Left cardiac atrium (tissue), 4 donors: ENCODE measurements at regions not wholly inside any gene's neighbourhood (a gene's known extent, or its start where the extent isn't known, plus 50 kb on each side); places are given as distances from the start of the nearest gene placed in this dataset.
"Not testable (repeated sequence)": the region's sequence is repeated elsewhere in the genome, so short reads cannot be mapped to it uniquely, and the experiment has no call there.

Source experiments
- ATAC-seq, 2 donors: fragments of 200-7000 bp; cut with Tn5 transposase; one replicate each; pipeline ENCODE4 v1.9.1; 2020; ENCODE audit warnings: mild to moderate bottlenecking in 2 of 2, moderate library complexity in 2 of 2
- DNase-seq: peaks from one replicate; pipeline ENCODE4 v3.0.0-alpha.2; 2020
- intact Hi-C, 2 donors: fragments of 100-400 bp; cut with DNase I; formaldehyde crosslinking; loops; one replicate each; pipeline versions ENCODE4 v1.14.1 to v1.15.1; 2022 to 2023
- donor health status: DM: no; HTN: yes; CAD: no.
- donor health status: DM: no; HTN: yes; CAD: no; lungs with severe emphysema.
- donor health status: DM: yes; HTN: yes; CAD: no.
- donor health status: Dilated cardiomyopathy.

DNA sequence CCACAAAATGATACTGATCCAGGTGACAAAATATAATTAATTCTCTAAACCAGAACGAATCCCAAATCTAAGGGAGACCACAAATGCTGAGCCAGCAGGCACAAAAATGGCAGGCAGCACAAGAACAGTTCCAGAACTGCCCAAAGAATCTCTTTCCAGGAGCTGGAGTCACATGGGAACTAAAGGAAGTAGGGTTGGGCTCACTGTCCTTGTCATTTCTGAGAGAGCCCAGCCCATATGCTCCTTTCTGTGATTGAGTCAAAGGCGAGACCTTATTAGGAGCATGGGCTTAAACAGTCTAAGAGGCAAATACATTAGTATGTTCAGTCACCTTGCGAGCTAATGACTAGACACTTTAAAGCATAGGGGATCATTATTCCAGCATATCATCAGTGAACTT is 327.6 kb upstream of the ARID1B start:
- intact Hi-C loops = no loop called here
- DNase-seq (no peak), ATAC-seq (no peak)

DNA sequence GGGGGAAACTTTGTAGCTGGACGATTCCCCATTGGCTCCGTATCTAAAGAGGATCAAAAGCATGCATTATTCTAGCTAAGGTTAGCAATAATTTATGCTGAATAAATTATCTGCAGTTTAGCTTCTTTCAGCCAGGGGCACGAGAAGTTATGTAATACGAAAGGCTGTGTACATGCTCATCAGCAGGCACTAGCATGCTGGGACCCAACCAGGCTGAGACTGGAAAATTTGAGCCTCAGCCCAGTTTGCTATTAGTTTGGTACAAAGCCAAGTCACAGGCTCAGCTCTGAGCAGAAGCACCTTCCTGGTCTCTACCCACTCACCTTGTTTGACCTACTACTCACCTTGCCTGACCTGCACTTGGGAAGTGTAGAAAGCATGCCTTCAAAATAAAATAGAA is 328.1 kb upstream of the ARID1B start:
- intact Hi-C loops = no loop called here
- DNase-seq (no peak), ATAC-seq (peak in 1 of 2 donors; percentile 19)

DNA sequence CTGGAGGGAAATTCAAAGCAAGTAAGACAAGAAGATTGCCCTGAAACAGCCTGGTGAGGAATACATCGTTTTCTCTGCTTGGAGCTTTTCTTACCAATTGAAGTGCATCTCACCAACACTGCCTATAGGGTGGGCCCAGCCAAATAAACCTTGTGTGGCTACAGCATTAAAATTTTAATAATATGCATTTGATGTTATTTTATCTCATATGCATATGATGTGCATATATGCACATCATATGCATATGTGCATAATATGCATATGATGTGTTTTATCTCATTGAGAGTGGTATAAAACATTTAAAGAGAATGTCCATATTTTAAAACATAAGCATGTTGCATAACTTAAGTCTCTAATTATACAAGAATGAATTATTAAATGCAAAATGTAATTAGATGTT is 328.6 kb upstream of the ARID1B start:
- no peak for DNase-seq
- intact Hi-C loops = no loop called here
- no peak for ATAC-seq

DNA sequence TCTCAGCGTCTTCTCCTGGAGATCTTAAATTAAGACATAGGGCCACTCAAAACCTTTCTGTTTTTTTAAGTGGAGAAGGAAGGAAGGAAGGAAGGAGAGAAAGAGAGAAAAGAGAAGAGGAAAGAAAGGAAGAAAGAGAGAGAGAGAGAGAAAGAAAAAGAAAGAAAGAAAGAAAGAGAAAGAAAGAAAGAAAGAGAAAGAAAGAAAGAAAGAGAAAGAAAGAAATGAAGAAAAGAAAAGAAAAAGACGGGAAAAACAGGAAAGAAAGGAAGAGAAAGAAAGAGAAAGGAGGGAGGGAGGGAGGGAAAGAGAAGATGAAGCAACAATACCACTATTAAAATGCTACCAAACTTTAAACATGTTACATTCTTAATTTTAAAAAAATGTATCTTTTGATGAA is 336.5 kb upstream of the ARID1B start:
- ATAC-seq (no peak), DNase-seq (no peak)
- intact Hi-C loops = no loop called here

DNA sequence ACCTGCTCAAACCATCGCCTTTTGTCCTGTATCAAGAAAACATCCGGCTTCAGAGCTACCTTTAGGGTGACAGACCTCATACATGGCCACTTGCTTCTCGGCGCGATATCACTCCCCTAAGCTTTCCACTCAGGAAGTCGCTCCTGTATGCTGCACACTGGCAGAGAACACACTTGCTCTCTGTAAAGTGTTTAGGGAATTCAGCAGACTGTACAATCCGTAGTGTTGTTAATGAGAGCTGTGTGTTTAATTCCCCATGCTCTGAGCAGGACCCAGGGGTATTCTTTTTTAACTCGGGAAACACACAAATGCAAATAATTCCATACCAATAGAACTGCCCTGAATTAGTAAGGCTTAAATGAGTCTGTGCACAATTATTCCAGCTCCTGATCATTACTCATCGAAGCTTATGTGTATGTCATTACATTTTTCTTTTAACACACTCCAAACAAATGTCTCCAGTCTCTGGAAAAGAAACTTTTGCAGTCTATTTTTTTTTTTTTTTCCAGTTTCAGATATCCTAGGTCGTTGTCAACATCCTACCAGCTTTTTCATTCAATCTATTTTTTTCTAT is 338.7 kb upstream of the ARID1B start:
- ATAC-seq (no peak), DNase-seq (no peak)
- intact Hi-C loops = no loop called here

DNA sequence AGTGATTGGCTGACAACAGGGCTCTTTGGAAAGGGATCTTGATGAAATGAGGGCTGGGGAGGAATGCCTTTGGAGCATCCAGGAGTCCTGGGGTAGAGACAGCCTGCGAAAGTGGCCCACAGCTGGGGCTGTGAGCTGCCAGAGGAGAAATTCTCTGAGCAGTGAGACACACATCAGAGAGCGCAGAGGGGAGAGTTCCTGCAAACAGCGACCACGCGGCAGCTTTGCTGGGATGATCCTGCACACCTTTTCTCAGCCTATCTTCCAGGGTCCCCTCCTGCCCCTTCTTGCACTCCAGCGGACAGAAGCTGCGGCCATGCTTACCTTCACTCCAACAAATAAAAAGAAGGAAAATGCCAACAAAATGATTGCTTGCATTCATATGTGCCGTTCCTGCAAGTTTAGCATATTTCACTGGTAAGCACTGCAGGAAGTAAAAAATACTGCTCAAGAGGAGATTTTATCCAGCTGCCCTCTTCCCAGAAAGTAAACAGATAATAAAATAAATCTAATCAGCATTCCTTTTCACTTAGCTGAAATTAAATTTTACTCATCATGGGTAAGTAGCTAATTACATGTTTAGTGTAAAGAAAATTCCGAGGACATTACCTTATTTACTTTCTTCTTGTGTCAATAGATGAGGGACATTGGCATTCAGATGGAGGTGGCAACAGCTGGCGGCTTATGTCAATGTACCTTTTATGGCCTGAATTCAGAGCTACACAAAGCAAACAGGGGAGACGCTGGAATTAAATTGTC is 339.9 kb upstream of the ARID1B start:
- no peak for DNase-seq
- no peak for ATAC-seq
- intact Hi-C loops = no loop called here

DNA sequence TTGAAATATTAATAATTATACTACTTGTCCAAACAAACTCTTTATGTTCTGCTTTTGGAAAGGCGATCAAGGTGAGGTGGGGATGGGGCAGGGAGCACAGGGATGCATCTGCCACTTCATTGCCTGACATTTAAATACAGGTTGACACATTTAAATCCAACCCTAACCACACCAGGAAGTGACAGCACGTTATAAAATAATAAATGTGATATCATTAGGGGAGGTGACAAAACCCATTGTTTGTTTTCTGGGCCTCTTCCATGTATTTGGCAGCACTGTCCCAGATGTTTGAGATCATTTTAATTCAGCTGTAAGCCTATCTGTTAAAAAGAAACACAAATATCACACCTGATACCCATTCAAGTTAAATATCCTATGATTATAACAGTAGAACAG is 342.4 kb upstream of the ARID1B start:
- DNase-seq = no peak
- intact Hi-C loops = no loop called here
- ATAC-seq = no peak

DNA sequence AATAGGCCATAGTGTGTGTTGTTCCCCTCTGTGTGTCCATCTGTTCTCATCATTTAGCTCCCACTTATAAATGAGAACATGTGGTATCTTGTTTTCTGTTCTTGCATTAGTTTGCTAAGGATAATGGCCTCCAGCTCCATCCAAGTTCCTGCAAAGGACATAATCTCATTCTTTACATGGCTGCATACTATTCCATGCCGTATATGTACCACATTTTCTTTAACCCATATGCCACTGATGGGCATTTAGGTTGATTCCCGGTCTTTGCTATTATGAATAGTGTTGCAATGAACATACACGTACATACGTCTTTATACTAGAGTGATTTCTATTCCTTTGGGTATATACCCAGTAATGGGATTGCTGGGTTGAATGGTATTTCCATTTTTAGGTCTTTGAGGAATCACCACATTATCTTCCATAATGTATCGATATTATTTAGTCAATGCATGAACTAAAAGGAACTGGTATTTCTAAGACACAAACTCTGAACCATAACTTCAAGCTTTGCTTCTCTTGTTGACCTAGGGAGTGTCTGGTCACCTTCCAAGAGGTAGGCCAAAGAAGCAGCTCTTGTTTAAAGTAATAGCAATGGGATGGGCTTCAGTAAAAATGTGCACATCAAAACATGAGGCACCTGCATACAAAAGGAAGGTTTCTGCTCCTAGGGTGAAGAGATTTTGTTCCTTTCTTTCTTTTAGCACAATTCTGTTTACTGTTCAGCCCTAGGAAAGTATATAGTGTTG is 343.0 kb upstream of the ARID1B start:
- no peak for ATAC-seq
- intact Hi-C loops = no loop called here
- DNase-seq = no peak

DNA sequence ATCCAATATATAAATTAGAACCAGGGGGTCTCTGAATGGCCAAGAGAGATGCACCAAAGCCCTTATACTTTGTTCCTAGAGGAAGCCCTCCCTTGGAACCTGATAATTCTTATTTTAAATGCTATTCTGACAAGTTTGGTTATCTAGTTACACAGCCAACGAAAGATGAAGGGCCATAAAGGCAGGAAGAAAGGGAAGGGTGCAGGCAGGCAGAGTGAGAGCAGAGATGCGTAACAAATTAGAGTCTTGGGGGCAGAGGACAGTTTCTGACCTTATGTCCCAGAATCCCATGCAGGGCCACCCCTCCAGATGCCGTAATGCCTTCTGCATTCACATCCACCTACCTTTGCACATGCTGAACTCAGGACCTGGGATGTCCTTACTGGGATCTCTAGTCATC is 344.6 kb upstream of the ARID1B start:
- DNase-seq (no peak), ATAC-seq (no peak)
- intact Hi-C loops = no loop called here

DNA sequence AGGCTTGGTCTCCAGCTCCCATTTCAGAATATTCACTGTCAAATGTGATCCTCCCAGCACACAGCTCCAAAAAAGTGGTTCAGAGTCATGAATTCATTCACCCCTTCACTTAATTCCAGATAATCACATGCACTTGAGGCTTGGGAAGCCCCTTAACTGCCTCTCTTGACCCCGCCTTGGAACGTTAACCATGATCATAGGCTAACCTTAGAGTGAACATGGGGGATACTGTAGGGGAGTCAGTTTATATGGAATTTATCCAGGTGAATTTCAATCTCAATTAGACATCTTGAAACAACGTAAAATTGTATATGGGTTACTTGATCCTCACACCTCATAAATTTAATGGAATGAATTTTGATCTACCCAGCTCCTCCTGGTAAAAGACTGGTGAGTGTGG is 346.8 kb upstream of the ARID1B start:
- DNase-seq = no peak
- intact Hi-C loops = no loop called here
- no peak for ATAC-seq

DNA sequence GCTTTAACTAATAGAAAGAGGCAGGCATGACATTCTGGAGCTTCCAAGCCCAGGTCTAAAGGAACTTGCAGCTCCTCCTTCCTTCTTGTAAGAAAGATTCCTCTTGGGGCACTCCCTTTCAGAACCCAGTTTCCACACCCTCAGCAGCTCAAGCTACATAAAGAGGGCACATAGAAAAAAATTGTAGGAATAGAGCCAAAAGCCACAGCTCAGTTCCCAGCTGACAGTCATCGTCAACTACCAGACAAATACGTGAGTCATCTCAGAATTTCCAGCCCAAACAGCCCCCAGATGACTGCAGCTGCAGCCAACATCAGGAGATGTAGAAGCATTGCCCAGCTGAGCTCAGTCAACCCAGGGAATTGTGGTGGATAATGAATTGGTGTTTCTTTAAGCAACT is 349.8 kb upstream of the ARID1B start:
- DNase-seq (peak; percentile 55), ATAC-seq (peak; percentile 19 to 92)
- intact Hi-C loops = no loop called here

DNA sequence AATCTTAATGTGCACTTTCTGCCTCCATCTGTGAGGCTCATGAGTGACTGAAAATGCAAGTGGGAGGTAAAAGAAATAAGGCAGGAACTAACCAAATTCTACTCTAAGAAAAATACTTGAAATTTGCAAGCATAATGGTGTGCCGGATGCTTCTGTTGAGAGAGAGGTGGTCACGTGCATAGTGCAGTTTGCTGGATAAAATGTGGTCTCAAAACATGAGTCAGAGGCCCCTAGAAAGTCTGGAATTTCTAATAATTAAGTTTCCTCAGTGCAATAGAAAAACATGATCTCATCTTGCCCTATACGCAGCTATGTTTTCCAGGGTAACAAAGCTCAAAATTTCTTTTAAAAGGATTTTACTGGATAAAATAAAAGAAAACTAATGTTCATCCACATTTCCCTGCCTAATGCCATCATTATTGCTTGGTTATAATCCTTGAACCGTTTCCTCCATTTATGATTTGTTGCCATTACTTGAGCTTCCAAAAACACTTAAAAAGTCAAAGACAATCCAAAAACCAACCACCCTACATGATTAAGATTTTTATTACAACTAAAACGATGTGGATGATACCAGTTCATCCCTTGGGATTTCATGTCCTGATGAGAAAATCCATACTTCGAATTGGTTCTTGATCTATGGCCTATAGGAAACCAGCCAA is 351.7 kb upstream of the ARID1B start:
- DNase-seq = no peak
- peak in 1 of 2 donors; percentile 57 for ATAC-seq
- intact Hi-C loops = no loop called here

DNA sequence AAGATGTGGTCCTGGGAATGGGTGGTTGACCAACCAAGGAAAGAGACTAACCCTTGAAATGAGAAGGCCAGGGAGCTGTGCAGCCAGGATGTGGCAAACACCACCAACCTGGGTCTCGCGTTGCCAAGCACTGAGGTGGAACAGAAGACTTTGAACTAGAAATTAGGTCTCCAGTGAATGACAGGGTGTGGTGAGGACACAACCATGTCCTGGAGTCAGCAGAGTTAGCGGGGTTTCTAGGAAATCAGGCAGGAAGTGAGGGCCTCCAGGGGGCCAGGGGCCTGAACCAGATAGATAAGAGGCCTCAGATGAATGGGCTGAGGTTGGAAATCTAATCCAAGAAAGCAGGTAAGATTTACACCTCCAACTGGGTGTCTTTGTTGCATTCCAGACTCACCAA is 353.3 kb upstream of the ARID1B start:
- no peak for DNase-seq
- intact Hi-C loops = no loop called here

DNA sequence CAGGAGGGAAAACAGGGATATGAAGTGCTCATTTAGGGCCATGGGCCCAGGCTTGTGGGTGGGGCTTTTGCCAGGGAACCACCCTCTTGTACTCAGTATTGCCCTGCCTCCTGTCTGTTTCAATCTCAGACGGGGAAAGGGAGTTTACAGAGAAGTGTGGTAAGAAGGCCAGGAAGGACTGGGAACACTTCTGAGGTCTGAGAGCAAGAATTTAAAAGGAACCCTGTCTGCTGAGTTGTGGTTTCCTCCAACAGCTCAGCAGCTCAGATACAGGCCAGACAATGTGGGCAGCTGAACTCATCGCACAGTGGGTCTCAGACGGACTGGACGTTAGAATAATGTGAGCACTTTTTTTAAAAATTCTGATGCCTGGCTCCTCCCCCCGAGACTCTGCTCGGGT is 354.1 kb upstream of the ARID1B start:
- DNase-seq (no peak), ATAC-seq (no peak)
- intact Hi-C loops = no loop called here

More for the DNA sequence above, 353.3 kb upstream of the ARID1B start:
- ATAC-seq = no peak

DNA sequence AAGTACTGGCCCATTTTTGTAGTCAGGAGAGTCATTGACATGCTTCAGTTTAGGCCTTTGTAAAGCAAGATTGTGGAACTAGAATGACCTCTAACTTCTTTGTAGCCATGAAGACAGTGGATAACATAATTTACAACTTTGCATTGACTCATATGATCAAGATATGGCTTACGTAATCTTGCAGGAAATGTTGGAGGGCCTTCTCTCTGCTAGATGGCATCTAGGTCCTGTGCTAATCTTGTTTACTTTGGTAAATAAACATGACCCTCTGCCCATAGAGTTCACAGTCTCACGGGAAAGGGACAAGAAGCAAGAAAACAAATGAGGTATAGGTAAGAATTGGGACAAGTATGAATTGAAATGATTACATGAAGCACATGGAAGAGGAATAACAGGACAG is 355.2 kb upstream of the ARID1B start:
- intact Hi-C loops = no loop called here
- DNase-seq (no peak), ATAC-seq (no peak)

DNA sequence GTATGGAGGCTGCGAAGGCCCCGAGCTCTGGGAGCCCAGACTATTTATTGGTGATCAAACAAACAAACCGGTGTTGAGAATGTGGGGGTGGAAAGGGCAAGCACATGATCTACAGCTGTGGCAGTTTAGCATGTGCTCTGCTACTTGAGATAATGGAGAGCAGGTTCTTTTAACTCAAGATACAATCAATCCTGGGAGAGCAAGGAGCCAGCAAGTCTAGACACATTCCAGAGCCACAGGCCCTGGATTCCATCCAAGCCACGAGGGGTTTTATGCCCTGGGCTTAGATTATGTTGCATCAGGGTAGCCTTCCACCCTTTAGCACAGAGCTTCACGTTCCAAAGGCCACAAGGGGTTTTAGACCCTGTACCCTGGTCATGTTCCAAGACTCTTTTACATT is 355.9 kb upstream of the ARID1B start:
- DNase-seq, ATAC-seq, intact Hi-C loops: not testable (repeated sequence)

DNA sequence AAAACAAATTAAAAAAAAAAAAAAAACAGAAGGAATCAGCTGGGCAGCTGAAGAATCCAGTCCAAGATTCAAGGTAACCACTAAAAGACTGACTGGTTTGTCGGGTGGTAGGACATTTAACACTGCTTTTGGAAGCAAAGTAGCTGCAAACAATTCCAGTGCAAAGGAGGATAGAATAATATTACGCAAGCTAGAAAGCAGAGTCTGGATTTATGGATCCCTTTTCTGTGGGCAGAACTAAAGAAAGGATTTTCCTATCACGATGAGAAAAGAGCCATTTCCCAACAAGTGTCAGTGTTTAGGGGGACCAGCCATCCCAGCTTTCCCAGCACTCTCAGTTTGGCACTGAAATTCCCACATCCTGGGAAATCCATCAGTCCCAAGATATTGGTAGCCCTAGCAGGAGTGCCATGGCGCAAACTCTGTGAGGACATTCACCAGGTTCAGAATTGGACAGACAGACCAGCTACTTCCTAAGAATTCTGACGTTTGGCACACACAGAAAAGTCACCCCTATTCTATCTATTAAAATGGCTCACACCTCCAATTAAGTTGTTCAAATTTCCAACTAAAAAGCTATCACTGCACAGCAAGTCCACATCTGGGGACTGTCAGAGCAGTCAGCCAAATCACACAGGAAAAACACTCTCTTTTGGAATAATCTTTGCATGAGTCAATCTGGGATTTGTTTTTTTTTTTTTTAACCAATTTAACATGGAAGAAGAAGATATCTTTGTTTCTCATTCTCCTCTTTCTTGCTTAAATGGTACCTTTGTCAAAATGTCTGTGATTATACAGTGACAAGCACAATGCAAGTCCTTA is 356.8 kb upstream of the ARID1B start:
- intact Hi-C loops = no loop called here
- ATAC-seq = peak; percentile 38 to 80
- DNase-seq = no peak

DNA sequence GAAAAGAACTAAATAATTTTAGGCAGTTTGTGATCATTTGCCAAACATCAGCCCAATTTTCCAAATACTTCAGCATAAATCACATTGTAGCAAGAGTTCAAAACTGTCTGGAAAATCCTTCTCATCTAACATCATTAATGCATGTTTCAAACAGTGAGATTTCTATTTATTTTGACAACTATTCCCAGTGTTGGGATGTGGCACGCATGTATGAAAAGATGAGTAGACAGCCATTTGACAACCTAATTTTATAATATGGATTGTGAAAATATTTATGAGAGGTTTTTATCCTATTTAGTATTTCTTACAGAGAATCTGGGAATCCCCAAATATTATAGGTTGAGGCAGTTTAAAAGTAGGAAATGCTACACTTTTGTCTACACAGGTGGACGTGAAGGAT is 357.6 kb upstream of the ARID1B start:
- intact Hi-C loops = no loop called here
- no peak for DNase-seq
- ATAC-seq = no peak

DNA sequence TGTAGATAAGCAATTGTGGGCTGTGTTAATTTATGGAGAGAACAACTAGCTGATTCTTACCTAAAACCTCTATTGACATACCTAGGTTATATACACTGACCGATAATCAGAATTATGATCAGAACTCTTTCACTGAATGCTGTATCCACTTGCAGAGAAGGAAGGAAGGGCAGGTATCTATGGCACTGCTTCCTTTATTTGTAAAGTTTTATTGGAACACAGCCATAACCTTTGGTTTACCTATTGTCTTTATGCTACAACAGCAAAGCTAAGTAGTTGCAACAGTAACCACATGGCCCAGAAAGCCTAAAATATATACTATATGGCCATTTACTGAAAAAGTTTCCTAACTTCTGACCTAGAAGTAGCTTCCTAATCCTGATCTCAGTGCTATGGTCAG is 358.9 kb upstream of the ARID1B start:
- ATAC-seq = no peak
- DNase-seq = no peak
- intact Hi-C loops = no loop called here
